IMR-90 (cell line): ENCODE measurements at regions not wholly inside any gene's neighbourhood (a gene's known extent, or its start where the extent isn't known, plus 50 kb on each side); places are given as distances from the start of the nearest gene placed in this dataset.
A peak's percentile ranks its signal among the peaks of the same experiment; 100 is the strongest.

Experiments used
- ATAC-seq: fragments of 200-7000 bp; cut with Tn5 transposase; 2 replicates; pipeline ENCODE4 v1.9.1; 2020; ENCODE audit warnings: low read depth, mild to moderate bottlenecking, moderate library complexity
- BruUV-seq: library from RNA; stranded (reverse); fragments of 400-500 nt; replicated peaks from 2 replicates; lab custom pipeline; 2021; lab: Mats Ljungman, UMichigan
- CTCF ChIA-PET: fragments of 300-600 bp; formaldehyde crosslinking; extraction: SDS; loops from one replicate; lab custom pipeline; 2021; ENCODE audit warnings: antibody characterized with exemption; lab: Yijun Ruan, JAX
- POLR2A ChIA-PET: fragments of 300-600 bp; sonication (Branson Sonifier 250); formaldehyde crosslinking; loops from one replicate; lab custom pipeline; 2022; ENCODE audit warnings: antibody characterized with exemption; ENCODE audit not compliant: unreplicated experiment; lab: Charles Lee
- DNase-seq: peaks from one replicate; pipeline ENCODE4 v3.0.0; 2013
- H2AFZ ChIP-seq: replicated peaks from 2 replicates; pipeline ENCODE3; 2013; ENCODE audit warnings: low read length, mild to moderate bottlenecking; ENCODE audit not compliant: poor library complexity
- H2AK5ac ChIP-seq: 2 replicates; pipeline ENCODE4 v1.6.1; 2013; ENCODE audit warnings: low read depth, low read length, inconsistent platforms
- H2AK9ac ChIP-seq: replicated peaks from 2 replicates; pipeline ENCODE3; 2013; ENCODE audit warnings: mild to moderate bottlenecking, low read depth, low read length, moderate library complexity; ENCODE audit not compliant: poor library complexity
- H2BK120ac ChIP-seq: 2 replicates; pipeline ENCODE4 v1.6.1; 2013; ENCODE audit warnings: low read depth, low read length, inconsistent platforms
- H2BK15ac ChIP-seq: 3 replicates; pipeline ENCODE4 v1.6.1; 2013; ENCODE audit warnings: low read depth, low read length, inconsistent platforms
- H2BK20ac ChIP-seq: 2 replicates; pipeline ENCODE4 v1.6.1; 2013; ENCODE audit warnings: low read depth, mild to moderate bottlenecking, inconsistent platforms, low read length, moderate library complexity
- H2BK5ac ChIP-seq: 2 replicates; pipeline ENCODE4 v1.6.1; 2013; ENCODE audit warnings: mild to moderate bottlenecking, low read depth, low read length, inconsistent platforms; ENCODE audit not compliant: poor library complexity, severe bottlenecking
- H3K14ac ChIP-seq: replicated peaks from 2 replicates; pipeline ENCODE4 v1.6.1; 2013; ENCODE audit warnings: low read depth, low read length, inconsistent platforms
- H3K18ac ChIP-seq: 2 replicates; pipeline ENCODE4 v1.6.1; 2013; ENCODE audit warnings: low read depth, low read length, control low read depth
- H3K23ac ChIP-seq: 2 replicates; pipeline ENCODE4 v1.6.1; 2013; ENCODE audit warnings: low read depth, low read length, inconsistent platforms
- H3K27ac ChIP-seq: 2 replicates; pipeline ENCODE4 v1.5.1; 2013; ENCODE audit warnings: mild to moderate bottlenecking, control low read depth, low read length; ENCODE audit not compliant: insufficient read depth
- H3K27me3 ChIP-seq: 2 replicates; pipeline ENCODE4 v1.6.1; 2013; ENCODE audit warnings: low read length; ENCODE audit not compliant: control insufficient read depth, insufficient read depth
- H3K36me3 ChIP-seq: 2 replicates; pipeline ENCODE4 v1.6.1; 2013; ENCODE audit warnings: low read length, mixed read lengths; ENCODE audit not compliant: control insufficient read depth, insufficient read depth
- H3K4ac ChIP-seq: 2 replicates; pipeline ENCODE4 v1.6.1; 2013; ENCODE audit warnings: low read depth, low read length, inconsistent platforms
- H3K4me1 ChIP-seq: 2 replicates; pipeline ENCODE4 v1.6.1; 2013; ENCODE audit warnings: low read length, mixed read lengths; ENCODE audit not compliant: control insufficient read depth, insufficient read depth
- H3K4me2 ChIP-seq: 2 replicates; pipeline ENCODE4 v1.6.1; 2013; ENCODE audit warnings: low read depth, mild to moderate bottlenecking, control low read depth, low read length, moderate library complexity
- H3K4me3 ChIP-seq: 2 replicates; pipeline ENCODE4 v1.5.1; 2013; ENCODE audit warnings: low read depth, mild to moderate bottlenecking, control low read depth, low read length, moderate library complexity; ENCODE audit not compliant: insufficient read depth
- H3K56ac ChIP-seq: 2 replicates; pipeline ENCODE4 v1.6.1; 2013; ENCODE audit warnings: low read length, inconsistent platforms; ENCODE audit not compliant: insufficient read depth; ENCODE audit errors: extremely low read depth
- H3K79me1 ChIP-seq, 2 experiments: 2 replicates each; pipeline ENCODE4 v1.6.1; 2013; ENCODE audit warnings: low read length in 2 of 2, inconsistent platforms in 1 of 2, low read depth in 1 of 2
- H3K9ac ChIP-seq: 2 replicates; pipeline ENCODE4 v1.6.1; 2013; ENCODE audit warnings: low read depth, low read length, control low read depth
- H3K9me1 ChIP-seq: 2 replicates; pipeline ENCODE4 v1.6.1; 2013; ENCODE audit warnings: low read length, inconsistent platforms; ENCODE audit not compliant: insufficient read depth
- H3K9me3 ChIP-seq: 2 replicates; pipeline ENCODE4 v1.6.1; 2013; ENCODE audit warnings: low read length; ENCODE audit not compliant: control insufficient read depth, insufficient read depth
- H4K20me1 ChIP-seq: 2 replicates; pipeline ENCODE4 v1.6.1; 2013; ENCODE audit warnings: low read length, inconsistent platforms; ENCODE audit not compliant: insufficient read depth
- H4K5ac ChIP-seq: 2 replicates; pipeline ENCODE4 v1.6.1; 2013; ENCODE audit warnings: mild to moderate bottlenecking, low read depth, low read length, control low read depth
- H4K8ac ChIP-seq, 2 experiments: 2 replicates each; pipeline ENCODE4 v1.6.1; 2013; ENCODE audit warnings: low read depth in 2 of 2, low read length in 2 of 2, control low read depth in 1 of 2, inconsistent platforms in 1 of 2
- H4K91ac ChIP-seq: 2 replicates; pipeline ENCODE4 v1.6.1; 2013; ENCODE audit warnings: low read depth, low read length, inconsistent platforms; ENCODE audit not compliant: insufficient read depth
- BHLHE40 ChIP-seq: fragments of 150-350 bp; IDR thresholded peaks from 2 replicates; pipeline ENCODE4 v1.6.1; 2016; ENCODE audit warnings: mild to moderate bottlenecking, low read depth, low read length
- CHD1 ChIP-seq: IDR thresholded peaks from 2 replicates; pipeline ENCODE4 v1.6.1; 2012; ENCODE audit warnings: low read depth, low read length, improper control_type of control experiment
- FOS ChIP-seq: fragments of 150-350 bp; IDR thresholded peaks from 2 replicates; pipeline ENCODE4 v1.6.1; 2016; ENCODE audit warnings: low read depth, low read length
- MAZ ChIP-seq: IDR thresholded peaks from 2 replicates; pipeline ENCODE4 v1.6.1; 2012; ENCODE audit warnings: low read depth, mild to moderate bottlenecking, low read length, improper control_type of control experiment, moderate library complexity, borderline replicate concordance
- MXI1 ChIP-seq: IDR thresholded peaks from 2 replicates; pipeline ENCODE4 v1.6.1; 2012; ENCODE audit warnings: low read depth, mild to moderate bottlenecking, low read length, moderate library complexity, borderline replicate concordance
- NFE2L2 ChIP-seq: fragments of 150-350 bp; IDR thresholded peaks from 2 replicates; pipeline ENCODE4 v1.6.1; 2016; ENCODE audit warnings: low read depth, mild to moderate bottlenecking, low read length
- RAD21 ChIP-seq: IDR thresholded peaks from 2 replicates; pipeline ENCODE4 v1.6.1; 2012; ENCODE audit warnings: low read length, improper control_type of control experiment
- RCOR1 ChIP-seq: IDR thresholded peaks from 2 replicates; pipeline ENCODE4 v1.6.1; 2012; ENCODE audit warnings: mild to moderate bottlenecking, low read length, improper control_type of control experiment; ENCODE audit not compliant: insufficient replicate concordance
- RFX5 ChIP-seq: IDR thresholded peaks from 2 replicates; pipeline ENCODE4 v1.8.0; 2012; ENCODE audit warnings: low read depth, mild to moderate bottlenecking, low read length, moderate library complexity
- SMC3 ChIP-seq: fragments of 150-350 bp; IDR thresholded peaks from 2 replicates; pipeline ENCODE4 v1.6.1; 2016; ENCODE audit warnings: low read depth, mild to moderate bottlenecking, antibody characterized with exemption, low read length, moderate library complexity
- WGBS, 2 experiments: methylation state at CpG; one replicate each; pipeline versions ENCODE4 v1.1.5 to v1.1.7; 2013; ENCODE audit warnings: missing lambda C conversion rate in 2 of 2; ENCODE audit not compliant: insufficient read length in 1 of 2; ENCODE audit errors: extremely low coverage in 2 of 2; 5-methylcytosine and 5-hydroxymethylcytosine counted together
- dilution Hi-C: fragments of 300-500 bp; cut with HindIII; formaldehyde crosslinking; loops from one replicate; pipeline ENCODE4 v1.14.3; 2018; ENCODE audit warnings: low sequenced_read_pairs; ENCODE audit not compliant: unreplicated experiment
- in situ Hi-C: fragments of 300-500 bp; cut with MboI; formaldehyde crosslinking; loops from 3 replicates; pipeline ENCODE4 v1.14.3; 2019; ENCODE audit warnings: low sequenced_read_pairs, inconsistent platforms, mixed read lengths
- intact Hi-C: fragments of 100-400 bp; cut with micrococcal nuclease; formaldehyde crosslinking; loops from 2 replicates; pipeline ENCODE4 v1.10.0; 2022
- TF ChIP-seq, protein P1 (sequence below): fragments of 150-350 bp; IDR thresholded peaks from 2 replicates; pipeline ENCODE4 v1.6.1; 2016; ENCODE audit warnings: low read depth, mild to moderate bottlenecking, low read length, moderate library complexity, borderline replicate concordance
- TF ChIP-seq, protein P2 (sequence below): conservative IDR thresholded peaks from 2 replicates; pipeline ENCODE4 v1.5.1; 2012; ENCODE audit warnings: mild to moderate bottlenecking, low read depth, low read length, improper control_type of control experiment
- TF ChIP-seq, protein P3 (sequence below): fragments of 150-350 bp; IDR thresholded peaks from 2 replicates; pipeline ENCODE4 v1.6.1; 2017; ENCODE audit warnings: mild to moderate bottlenecking, antibody characterized with exemption, low read length, low read depth

DNA sequence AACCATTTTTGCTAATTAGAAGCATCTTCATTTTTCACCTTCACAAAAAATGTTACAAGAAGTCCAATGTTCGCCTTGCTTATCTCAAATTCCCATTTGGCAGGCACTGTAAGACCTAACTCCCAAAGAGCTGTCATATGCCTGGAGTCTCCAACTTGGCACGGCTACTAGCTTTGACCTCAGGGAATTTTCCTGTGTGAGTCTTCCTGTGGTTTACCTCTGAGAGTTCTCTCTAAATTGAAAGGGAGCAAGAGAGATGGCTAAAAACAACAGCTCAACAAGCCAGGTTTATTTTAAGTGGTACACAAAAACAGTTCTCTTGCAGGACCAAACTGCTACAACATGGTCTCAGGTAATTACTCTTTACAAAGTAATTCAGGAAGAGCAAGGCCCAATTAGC lies 756.0 kb upstream of the ADGRL2 start:
- Histone ChIP-seq H2AK5ac (no peak overlapping the region), H2AK9ac (no peak overlapping the region), H3K4me1 (no peaks in the 10 kb centered on the region), H3K79me1 (no peaks in the 10 kb centered on the region), H4K91ac (no peak overlapping the region), H3K4me3 (no peak overlapping the region), H3K18ac (no peak overlapping the region), H4K5ac (no peak overlapping the region), H2AFZ (no peak overlapping the region), H2BK120ac (no peak overlapping the region), H2BK5ac (no peak overlapping the region), H3K36me3 (no peaks in the 10 kb centered on the region), H4K8ac (no peak overlapping the region), H2BK20ac (no peak overlapping the region), H3K27me3 (no peaks in the 10 kb centered on the region), H2BK15ac (no peak overlapping the region), H3K27ac (no peak overlapping the region), H3K23ac (no peak overlapping the region), H3K56ac (no peak overlapping the region), H3K9me3 (no peaks in the 10 kb centered on the region), H3K9ac (no peak overlapping the region), H3K4ac (no peak overlapping the region), H3K9me1 (no peaks in the 10 kb centered on the region), H3K14ac (no peak overlapping the region; the same call in 1 of the 2 replicates), H3K4me2 (no peak overlapping the region), H4K20me1 (no peaks in the 10 kb centered on the region)
- no TSS peak for BruUV-seq
- 80% methylated on average over 1 of the region's 2 CpGs; no CpG with 5 or more reads in 1 of the 2 experiments for WGBS, 2 experiments
- ATAC-seq, result no peak
- peak; percentile 5 for DNase-seq
- ChIA-PET POLR2A (no interaction called here), CTCF (no interaction called here)
- dilution Hi-C loops (no loop called here), in situ Hi-C loops (no loop called here), intact Hi-C loops (no loop called here)
- TF ChIP-seq FOS (no peak), RCOR1 (no peak), RFX5 (no peak), RAD21 (no peak), BHLHE40 (no peak), MXI1 (no peak), NFE2L2 (no peak), CHD1 (no peak), SMC3 (no peak), MAZ (no peak)
- TF ChIP-seq, protein P1, sequence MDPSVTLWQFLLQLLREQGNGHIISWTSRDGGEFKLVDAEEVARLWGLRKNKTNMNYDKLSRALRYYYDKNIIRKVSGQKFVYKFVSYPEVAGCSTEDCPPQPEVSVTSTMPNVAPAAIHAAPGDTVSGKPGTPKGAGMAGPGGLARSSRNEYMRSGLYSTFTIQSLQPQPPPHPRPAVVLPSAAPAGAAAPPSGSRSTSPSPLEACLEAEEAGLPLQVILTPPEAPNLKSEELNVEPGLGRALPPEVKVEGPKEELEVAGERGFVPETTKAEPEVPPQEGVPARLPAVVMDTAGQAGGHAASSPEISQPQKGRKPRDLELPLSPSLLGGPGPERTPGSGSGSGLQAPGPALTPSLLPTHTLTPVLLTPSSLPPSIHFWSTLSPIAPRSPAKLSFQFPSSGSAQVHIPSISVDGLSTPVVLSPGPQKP, result no peak
- TF ChIP-seq, protein P2, sequence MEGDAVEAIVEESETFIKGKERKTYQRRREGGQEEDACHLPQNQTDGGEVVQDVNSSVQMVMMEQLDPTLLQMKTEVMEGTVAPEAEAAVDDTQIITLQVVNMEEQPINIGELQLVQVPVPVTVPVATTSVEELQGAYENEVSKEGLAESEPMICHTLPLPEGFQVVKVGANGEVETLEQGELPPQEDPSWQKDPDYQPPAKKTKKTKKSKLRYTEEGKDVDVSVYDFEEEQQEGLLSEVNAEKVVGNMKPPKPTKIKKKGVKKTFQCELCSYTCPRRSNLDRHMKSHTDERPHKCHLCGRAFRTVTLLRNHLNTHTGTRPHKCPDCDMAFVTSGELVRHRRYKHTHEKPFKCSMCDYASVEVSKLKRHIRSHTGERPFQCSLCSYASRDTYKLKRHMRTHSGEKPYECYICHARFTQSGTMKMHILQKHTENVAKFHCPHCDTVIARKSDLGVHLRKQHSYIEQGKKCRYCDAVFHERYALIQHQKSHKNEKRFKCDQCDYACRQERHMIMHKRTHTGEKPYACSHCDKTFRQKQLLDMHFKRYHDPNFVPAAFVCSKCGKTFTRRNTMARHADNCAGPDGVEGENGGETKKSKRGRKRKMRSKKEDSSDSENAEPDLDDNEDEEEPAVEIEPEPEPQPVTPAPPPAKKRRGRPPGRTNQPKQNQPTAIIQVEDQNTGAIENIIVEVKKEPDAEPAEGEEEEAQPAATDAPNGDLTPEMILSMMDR, result no peak
- TF ChIP-seq, protein P3, sequence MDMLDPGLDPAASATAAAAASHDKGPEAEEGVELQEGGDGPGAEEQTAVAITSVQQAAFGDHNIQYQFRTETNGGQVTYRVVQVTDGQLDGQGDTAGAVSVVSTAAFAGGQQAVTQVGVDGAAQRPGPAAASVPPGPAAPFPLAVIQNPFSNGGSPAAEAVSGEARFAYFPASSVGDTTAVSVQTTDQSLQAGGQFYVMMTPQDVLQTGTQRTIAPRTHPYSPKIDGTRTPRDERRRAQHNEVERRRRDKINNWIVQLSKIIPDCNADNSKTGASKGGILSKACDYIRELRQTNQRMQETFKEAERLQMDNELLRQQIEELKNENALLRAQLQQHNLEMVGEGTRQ, result no peak
